Effector memory CD4-positive, alpha-beta T cell (primary cell): ENCODE measurements at regions not wholly inside any gene's neighbourhood (a gene's known extent, or its start where the extent isn't known, plus 50 kb on each side); places are given as distances from the start of the nearest gene placed in this dataset.

ENCODE experiments used
- DNase-seq, 3 donors: peaks; one replicate each; pipeline ENCODE4 v3.0.0-alpha.2; 2020
- H3K27ac ChIP-seq: 2 replicates; pipeline ENCODE4 v1.7.0; 2013; ENCODE audit warnings: mild to moderate bottlenecking, low read length, moderate library complexity; ENCODE audit not compliant: insufficient read depth, poor library complexity, severe bottlenecking
- H3K27me3 ChIP-seq: replicated peaks from 2 replicates; pipeline ENCODE4 v1.7.0; 2013; ENCODE audit warnings: mild to moderate bottlenecking, low read length; ENCODE audit not compliant: insufficient read depth, control insufficient read depth, poor library complexity, severe bottlenecking
- H3K36me3 ChIP-seq: 2 replicates; pipeline ENCODE4 v1.7.0; 2013; ENCODE audit warnings: mild to moderate bottlenecking, low read length, moderate library complexity; ENCODE audit not compliant: control insufficient read depth, insufficient read depth
- H3K4me1 ChIP-seq: 2 replicates; pipeline ENCODE4 v1.7.0; 2013; ENCODE audit warnings: low read length, mild to moderate bottlenecking; ENCODE audit not compliant: control insufficient read depth, insufficient read depth, poor library complexity, severe bottlenecking
- H3K4me3 ChIP-seq: 2 replicates; pipeline ENCODE4 v1.7.0; 2013; ENCODE audit warnings: low read length, low read depth, mild to moderate bottlenecking; ENCODE audit not compliant: insufficient read depth, poor library complexity, severe bottlenecking
- H3K9me3 ChIP-seq: 2 replicates; pipeline ENCODE4 v1.7.0; 2013; ENCODE audit warnings: mild to moderate bottlenecking, low read length, moderate library complexity; ENCODE audit not compliant: control insufficient read depth

- H3K27ac ChIP-seq, result no peak overlapping the region
- H3K4me1 ChIP-seq, result no peaks in the 10 kb centered on the region
- no peaks in the 10 kb centered on the region for H3K9me3 ChIP-seq
- DNase-seq, result no peak
- no peaks in the 10 kb centered on the region for H3K36me3 ChIP-seq
- no peak overlapping the region for H3K4me3 ChIP-seq
- H3K27me3 ChIP-seq, result no peaks in the 10 kb centered on the region
Measured at GRCh38 chr16:52725461-52725860, 178.5 kb upstream of the TOX3 start.

GRCh38 chr16:52725043-52725442 lies 178.1 kb upstream of the TOX3 start:
- Histone ChIP-seq H3K27ac (no peak overlapping the region), H3K4me1 (no peaks in the 10 kb centered on the region), H3K4me3 (no peak overlapping the region), H3K36me3 (no peaks in the 10 kb centered on the region), H3K27me3 (no peaks in the 10 kb centered on the region), H3K9me3 (no peaks in the 10 kb centered on the region)
- no peak for DNase-seq

- no peaks in the 10 kb centered on the region for H3K27me3 ChIP-seq
Measured at GRCh38 chr16:52721331-52721730, 174.4 kb upstream of the TOX3 start.

GRCh38 chr16:52718046-52718445 lies 171.1 kb upstream of the TOX3 start:
- no peak for DNase-seq
- Histone ChIP-seq H3K36me3 (no peaks in the 10 kb centered on the region), H3K27me3 (no peaks in the 10 kb centered on the region), H3K4me1 (no peaks in the 10 kb centered on the region), H3K4me3 (no peak overlapping the region), H3K27ac (no peak overlapping the region), H3K9me3 (no peaks in the 10 kb centered on the region)

More at GRCh38 chr16:52721331-52721730, 174.4 kb upstream of the TOX3 start:
- Histone ChIP-seq H3K27ac (no peak overlapping the region), H3K36me3 (no peaks in the 10 kb centered on the region), H3K4me3 (no peak overlapping the region), H3K9me3 (no peaks in the 10 kb centered on the region), H3K4me1 (no peaks in the 10 kb centered on the region)
- DNase-seq, result no peak

GRCh38 chr16:52713740-52714139 lies 166.8 kb upstream of the TOX3 start:
- DNase-seq, result no peak
- Histone ChIP-seq H3K4me1 (no peaks in the 10 kb centered on the region), H3K9me3 (no peaks in the 10 kb centered on the region), H3K27me3 (no peaks in the 10 kb centered on the region), H3K4me3 (no peak overlapping the region), H3K36me3 (no peaks in the 10 kb centered on the region), H3K27ac (no peak overlapping the region)

GRCh38 chr16:52709306-52709705 lies 162.4 kb upstream of the TOX3 start:
- H3K4me1 ChIP-seq, result no peaks in the 10 kb centered on the region

GRCh38 chr16:52708476-52708875 lies 161.5 kb upstream of the TOX3 start:
- Histone ChIP-seq H3K36me3 (no peaks in the 10 kb centered on the region), H3K27me3 (no peaks in the 10 kb centered on the region), H3K4me3 (no peak overlapping the region), H3K9me3 (no peaks in the 10 kb centered on the region), H3K4me1 (no peaks in the 10 kb centered on the region), H3K27ac (no peak overlapping the region)
- DNase-seq, result no peak

More at GRCh38 chr16:52709306-52709705, 162.4 kb upstream of the TOX3 start:
- Histone ChIP-seq H3K27me3 (no peaks in the 10 kb centered on the region), H3K36me3 (no peaks in the 10 kb centered on the region), H3K27ac (no peak overlapping the region), H3K4me3 (no peak overlapping the region), H3K9me3 (no peaks in the 10 kb centered on the region)
- no peak for DNase-seq

GRCh38 chr16:52707676-52708337 lies 160.9 kb upstream of the TOX3 start:
- no peak overlapping the region for H3K27ac ChIP-seq
- H3K4me3 ChIP-seq, result no peak overlapping the region
- no peaks in the 10 kb centered on the region for H3K27me3 ChIP-seq
- no peak for DNase-seq
- H3K9me3 ChIP-seq, result no peaks in the 10 kb centered on the region
- no peaks in the 10 kb centered on the region for H3K4me1 ChIP-seq
- no peaks in the 10 kb centered on the region for H3K36me3 ChIP-seq

- no peaks in the 10 kb centered on the region for H3K27me3 ChIP-seq
- no peak for DNase-seq
- no peaks in the 10 kb centered on the region for H3K36me3 ChIP-seq
- no peaks in the 10 kb centered on the region for H3K9me3 ChIP-seq
- no peak overlapping the region for H3K4me3 ChIP-seq
- no peak overlapping the region for H3K27ac ChIP-seq
- H3K4me1 ChIP-seq, result no peaks in the 10 kb centered on the region
Measured at GRCh38 chr16:52705122-52705521, 158.2 kb upstream of the TOX3 start.

GRCh38 chr16:52697971-52698370 lies 151.0 kb upstream of the TOX3 start:
- Histone ChIP-seq H3K4me3 (no peak overlapping the region), H3K9me3 (no peaks in the 10 kb centered on the region), H3K27ac (no peak overlapping the region), H3K4me1 (no peaks in the 10 kb centered on the region), H3K27me3 (no peaks in the 10 kb centered on the region), H3K36me3 (no peaks in the 10 kb centered on the region)
- no peak for DNase-seq
